Adrenal gland (tissue), 9 donors: ENCODE measurements at regions not wholly inside any gene's neighbourhood (a gene's known extent, or its start where the extent isn't known, plus 50 kb on each side); places are given as distances from the start of the nearest gene placed in this dataset.

ENCODE experiments used
- DNase-seq, 7 donors: peaks; one replicate each; pipeline ENCODE4 v3.0.0-alpha.2; 2019 to 2020
- H3K27ac ChIP-seq, 5 donors: fragments of 200-600 bp; sonication (generic) in 4 of 5; 1 replicate in 3 of 5; 2 replicates in 2 of 5; pipeline versions ENCODE4 v1.5.1 to v1.8.0; 2016 to 2020; ENCODE audit warnings: mild to moderate bottlenecking in 1 of 5
- H3K27me3 ChIP-seq: fragments of 200-600 bp; 2 replicates; pipeline ENCODE4 v1.8.0; 2021
- H3K36me3 ChIP-seq, 2 donors: fragments of 200-600 bp; replicated peaks in 1 of 2; 1 replicate in 1 of 2; 2 replicates in 1 of 2; pipeline versions ENCODE4 v1.5.1 to v1.8.0; 2018 to 2022
- H3K4me1 ChIP-seq, 2 donors: fragments of 200-600 bp; replicated peaks in 1 of 2; 1 replicate in 1 of 2; 2 replicates in 1 of 2; pipeline versions ENCODE4 v1.5.1 to v1.8.0; 2018 to 2021
- H3K4me3 ChIP-seq, 4 donors: fragments of 200-600 bp; sonication (generic) in 3 of 4; one replicate each; pipeline ENCODE4 v1.5.1; 2016 to 2018
- H3K9me3 ChIP-seq, 3 donors: fragments of 200-600 bp; sonication (generic) in 1 of 3; replicated peaks in 1 of 3; 1 replicate in 2 of 3; 2 replicates in 1 of 3; pipeline versions ENCODE4 v1.5.1 to v1.8.0; 2016 to 2021
- CTCF ChIP-seq, 6 experiments: fragments of 450-650 bp in 4 of 6; fragments of 200-600 bp in 2 of 6; sonication (generic) in 1 of 6; IDR thresholded peaks; 1 replicate in 5 of 6; 2 replicates in 1 of 6; pipeline versions ENCODE4 v1.5.1 to v1.8.0; 2016 to 2021; ENCODE audit warnings: antibody characterized with exemption in 6 of 6, mild to moderate bottlenecking in 2 of 6, moderate library complexity in 1 of 6
- POLR2A ChIP-seq, 2 donors: fragments of 450-650 bp; IDR thresholded peaks; one replicate each; pipeline ENCODE4 v1.6.1; 2017; ENCODE audit warnings: antibody characterized with exemption in 2 of 2, mild to moderate bottlenecking in 2 of 2, moderate library complexity in 1 of 2
- WGBS, 4 donors: extraction: QIAGEN DNeasy Blood & Tissue Kit in 2 of 4; methylation state at CpG; one replicate each; pipeline versions ENCODE4 v1.1.5 to v1.1.7; 2013 to 2017; 5-methylcytosine and 5-hydroxymethylcytosine counted together
- intact Hi-C, 2 donors: fragments of 100-400 bp; cut with DNase I; formaldehyde crosslinking; loops; one replicate each; pipeline versions ENCODE4 v1.14.1 to v1.15.0; 2022 to 2023
- donor health status: healthy with polysubstance abuse.
- donor health status: Bipolar disorder and iron deficiency.
- donor health status: DM: yes; HTN: yes; CAD: no.
- donor health status: DM: no; HTN: no; CAD: no.
- donor health status: DM: no; HTN: no; CAD: no.

DNA sequence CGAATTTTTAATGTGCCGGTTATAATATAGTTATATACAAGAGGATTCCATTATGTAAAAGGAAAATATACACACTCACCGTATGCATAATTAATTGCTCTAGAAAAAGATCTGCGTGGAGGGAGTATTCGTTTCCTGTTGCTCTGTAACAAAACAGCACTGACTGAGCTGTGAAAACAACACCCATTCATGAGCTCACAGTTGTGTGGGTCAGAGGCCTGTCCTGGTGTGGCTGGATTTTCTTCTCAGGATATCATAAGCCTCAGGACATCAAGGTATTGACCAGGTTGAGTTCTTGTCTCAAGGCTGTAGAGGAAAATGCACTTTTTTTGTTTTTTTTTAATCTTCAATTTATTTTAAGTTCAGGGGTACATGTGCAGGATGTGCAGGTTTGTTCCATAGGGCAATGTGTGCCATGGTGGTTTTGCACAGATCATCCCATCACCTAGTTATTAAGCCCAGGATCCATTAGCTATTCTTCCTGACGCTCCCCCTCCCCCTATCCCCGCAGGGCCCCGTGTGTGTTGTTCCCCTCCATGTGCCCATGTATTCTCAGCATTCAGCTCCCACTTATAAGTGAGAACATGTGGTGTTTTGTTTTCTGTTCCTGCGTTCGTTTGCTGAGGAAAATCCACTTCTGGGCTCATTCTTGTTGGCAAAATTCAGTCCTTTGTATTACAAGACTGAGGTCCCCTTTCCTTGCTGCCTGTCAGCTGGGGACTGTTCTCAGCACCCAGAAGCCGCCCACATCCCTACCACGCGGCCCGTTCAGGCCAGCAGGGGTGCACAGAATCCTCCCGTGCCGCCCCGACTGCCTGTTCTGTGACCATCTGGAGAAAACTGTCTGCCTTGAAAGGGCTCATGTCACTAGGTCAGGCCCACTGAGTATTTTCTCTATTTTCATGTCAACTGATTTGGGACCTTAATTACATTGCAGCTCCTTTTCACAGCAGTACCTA, 87.4 kb upstream of the ERRFI1 start:
- Histone ChIP-seq H3K27ac (no peak overlapping the region), H3K4me3 (no peak overlapping the region), H3K4me1 (peaks cover 0 to 5% of the 10 kb centered on the region in 2 donors), H3K9me3 (no peaks in the 10 kb centered on the region), H3K36me3 (no peaks in the 10 kb centered on the region), H3K27me3 (no peaks in the 10 kb centered on the region)
- intact Hi-C loops: no loop called here
- peak in 1 of 7 donors; percentile 10 for DNase-seq
- TF ChIP-seq POLR2A (IDR thresholded peaks at IDR 0.05): no peak
- no peak for TF ChIP-seq CTCF (IDR thresholded peaks at IDR 0.05)
- 74 to 88% (median 79%) methylated on average over 16 to 17 of the region's 17 CpGs for WGBS, 4 donors

DNA sequence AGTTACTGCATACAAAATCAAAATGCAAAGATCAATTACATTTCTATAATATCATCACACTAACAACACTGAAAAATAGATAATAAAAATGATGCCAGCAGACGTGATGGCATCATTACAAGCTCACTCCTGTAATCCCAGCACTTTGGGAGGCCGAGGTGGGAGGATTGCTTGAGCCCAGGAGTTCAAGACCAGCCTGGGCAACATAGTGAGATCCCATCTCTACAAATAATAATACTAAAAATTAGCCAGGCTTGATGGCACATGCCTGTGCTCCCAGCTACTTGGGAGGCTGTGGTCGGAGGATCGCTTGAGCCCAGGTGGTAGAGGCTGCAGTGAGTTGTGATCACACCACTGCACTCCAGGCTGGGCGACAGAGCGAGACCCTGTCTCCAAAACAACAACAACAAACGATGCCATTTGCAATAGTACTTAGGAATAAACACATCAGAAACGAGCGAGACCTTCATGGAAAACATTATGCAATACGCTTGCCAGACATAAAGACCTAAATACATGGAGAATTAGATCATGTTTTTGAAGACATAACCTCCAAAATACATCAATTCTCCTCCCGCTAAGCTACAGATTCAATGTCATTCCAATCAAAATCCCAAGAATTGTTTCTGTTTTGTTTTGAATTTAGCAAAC, 86.6 kb upstream of the ERRFI1 start:
- H3K36me3 ChIP-seq: no peaks in the 10 kb centered on the region
- no peak overlapping the region for H3K4me3 ChIP-seq
- intact Hi-C loops: no loop called here
- H3K27ac ChIP-seq: no peak overlapping the region
- 84 to 87% (median 85%) methylated on average over 11 of the region's 11 CpGs for WGBS, 4 donors
- H3K9me3 ChIP-seq: no peaks in the 10 kb centered on the region
- DNase-seq: no peak
- TF ChIP-seq CTCF (IDR thresholded peaks at IDR 0.05) (no peak), POLR2A (IDR thresholded peaks at IDR 0.05) (no peak)
- H3K27me3 ChIP-seq: no peaks in the 10 kb centered on the region
- H3K4me1 ChIP-seq: peaks cover 0 to 5% of the 10 kb centered on the region in 2 donors

DNA sequence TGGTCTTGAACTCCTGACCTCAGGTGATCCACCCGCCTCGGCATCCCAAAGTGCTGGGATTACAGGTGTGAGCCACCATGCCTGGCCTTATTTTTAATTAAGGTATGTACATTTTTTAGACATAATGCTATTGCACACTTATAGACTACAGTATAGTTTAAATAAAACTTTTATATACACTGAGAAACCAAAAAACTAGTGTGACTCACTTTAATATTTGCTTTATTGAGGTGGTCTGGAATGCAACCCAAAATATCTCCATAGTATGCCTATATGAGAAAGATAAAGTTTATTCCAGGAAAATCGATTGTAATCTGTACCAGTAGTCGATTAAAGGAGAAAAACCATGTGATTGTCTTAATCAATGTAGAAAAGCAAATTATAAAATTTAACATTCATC, 85.5 kb upstream of the ERRFI1 start:
- H3K27me3 ChIP-seq: no peaks in the 10 kb centered on the region
- intact Hi-C loops: no loop called here
- H3K9me3 ChIP-seq: no peaks in the 10 kb centered on the region
- 85 to 97% (median 91%) methylated on average over 4 of the region's 4 CpGs for WGBS, 4 donors
- DNase-seq: no peak
- no peak overlapping the region for H3K27ac ChIP-seq
- no peak for TF ChIP-seq POLR2A (IDR thresholded peaks at IDR 0.05)
- TF ChIP-seq CTCF (IDR thresholded peaks at IDR 0.05): no peak
- no peaks in the 10 kb centered on the region for H3K36me3 ChIP-seq
- peaks cover 0 to 6% of the 10 kb centered on the region in 2 donors for H3K4me1 ChIP-seq
- H3K4me3 ChIP-seq: no peak overlapping the region

DNA sequence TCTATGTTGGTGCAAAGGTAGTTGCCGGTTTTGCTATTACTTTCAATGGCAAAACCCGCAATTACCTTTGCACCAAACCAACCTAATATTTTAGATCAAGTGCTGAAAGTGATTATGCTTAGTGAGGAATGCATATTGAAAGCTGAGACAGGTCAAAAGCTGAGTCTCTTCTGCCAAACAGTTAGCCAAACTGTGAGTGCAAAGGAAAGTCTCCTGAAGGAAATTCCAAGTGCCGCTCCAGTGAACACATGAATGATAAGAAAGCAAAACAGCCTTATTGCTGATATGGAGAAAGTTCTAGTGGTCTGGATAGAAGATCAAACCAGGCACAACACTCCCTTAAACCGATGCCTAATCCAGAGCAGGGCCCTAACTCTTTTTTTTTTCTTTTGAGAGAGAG, 83.1 kb upstream of the ERRFI1 start:
- 91 to 96% (median 93%) methylated on average over 4 of the region's 4 CpGs for WGBS, 4 donors
- TF ChIP-seq CTCF (IDR thresholded peaks at IDR 0.05): no peak
- no peak for TF ChIP-seq POLR2A (IDR thresholded peaks at IDR 0.05)
- DNase-seq: no peak
- Histone ChIP-seq H3K36me3 (no peaks in the 10 kb centered on the region), H3K4me3 (no peak overlapping the region), H3K4me1 (peaks cover 0 to 7% of the 10 kb centered on the region in 2 donors), H3K27ac (no peak overlapping the region), H3K9me3 (no peaks in the 10 kb centered on the region), H3K27me3 (no peaks in the 10 kb centered on the region)
- intact Hi-C loops: no loop called here
